ENCODE measurements at regions not wholly inside any gene's neighbourhood (a gene's known extent, or its start where the extent isn't known, plus 50 kb on each side); places are given as distances from the start of the nearest gene placed in this dataset.

GRCh38 chr6:164166996-164167395, 752.5 kb downstream of the QKI start:
- no peak overlapping the region for H3K4me2 ChIP-seq (ENCODE audit: low read length)
- no peak for TF ChIP-seq CTCF (IDR thresholded peaks at IDR 0.05; ENCODE audit: insufficient read depth, low read depth, low read length)
- no peak overlapping the region for H3K4me3 ChIP-seq (ENCODE audit: insufficient read depth, low read depth, low read length)
- no peaks in the 10 kb centered on the region for H3K36me3 Mint-ChIP-seq (ENCODE audit: low read depth, unreplicated experiment)
- no peak overlapping the region for H2AFZ ChIP-seq (ENCODE audit: low read depth, low read length)
- no peak overlapping the region for H3K27ac ChIP-seq (ENCODE audit: low read depth, low read length)
- peaks cover 2% of the 10 kb centered on the region for H3K27me3 Mint-ChIP-seq (ENCODE audit: low read depth, unreplicated experiment)
- no peak overlapping the region for H3K27ac Mint-ChIP-seq (ENCODE audit: unreplicated experiment)
- no peak overlapping the region for H3K9ac ChIP-seq (ENCODE audit: low read length)
- no peak overlapping the region for H3K4me3 Mint-ChIP-seq (ENCODE audit: unreplicated experiment)
- H3K4me1 Mint-ChIP-seq (ENCODE audit: low read depth, unreplicated experiment), result peaks cover 10% of the 10 kb centered on the region
- no peaks in the 10 kb centered on the region for H3K4me1 ChIP-seq (ENCODE audit: insufficient read depth, low read length)
- DNase-seq (ENCODE audit: low read depth) (no peak), FAIRE-seq (no peak)
- H3K27me3 ChIP-seq (ENCODE audit: insufficient read depth, low read length), result no peaks in the 10 kb centered on the region
- no peaks in the 10 kb centered on the region for H4K20me1 ChIP-seq (ENCODE audit: insufficient read depth, low read length)
- no peaks in the 10 kb centered on the region for H3K9me3 Mint-ChIP-seq (ENCODE audit: unreplicated experiment)
- H3K9me3 ChIP-seq (ENCODE audit: insufficient read depth, low read depth, low read length), result no peaks in the 10 kb centered on the region
- H3K79me2 ChIP-seq (ENCODE audit: insufficient read depth, low read length), result no peaks in the 10 kb centered on the region
- H3K36me3 ChIP-seq (ENCODE audit: insufficient read depth, low read length), result no peaks in the 10 kb centered on the region

DNA sequence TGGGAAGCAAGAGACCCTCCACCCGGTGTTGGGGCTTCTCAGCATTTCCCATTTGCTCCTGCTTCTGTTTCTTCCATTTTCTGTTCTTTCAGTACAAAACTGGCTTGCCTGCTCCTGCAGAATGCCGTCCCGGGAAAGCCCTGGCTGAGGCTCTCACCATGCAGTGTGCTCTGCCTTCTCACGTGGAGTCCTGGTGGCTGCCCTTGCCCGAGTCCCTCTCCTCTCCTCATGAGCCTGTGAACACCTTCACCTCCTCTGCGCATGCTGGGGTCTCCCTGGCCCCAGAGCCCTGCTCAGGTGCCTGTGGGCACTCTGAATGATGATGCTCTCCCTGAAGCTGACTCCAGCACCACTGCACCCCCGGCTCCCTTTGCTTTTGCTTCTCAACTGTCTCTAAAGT, 752.0 kb downstream of the QKI start:
- no peak overlapping the region for H3K27ac Mint-ChIP-seq (ENCODE audit: unreplicated experiment)
- H3K9ac ChIP-seq (ENCODE audit: low read length), result no peak overlapping the region
- no peaks in the 10 kb centered on the region for H3K79me2 ChIP-seq (ENCODE audit: insufficient read depth, low read length)
- H3K4me3 Mint-ChIP-seq (ENCODE audit: unreplicated experiment), result no peak overlapping the region
- H3K4me1 Mint-ChIP-seq (ENCODE audit: low read depth, unreplicated experiment), result peaks cover 10% of the 10 kb centered on the region
- no peak overlapping the region for H2AFZ ChIP-seq (ENCODE audit: low read depth, low read length)
- H3K9me3 ChIP-seq (ENCODE audit: insufficient read depth, low read depth, low read length), result no peaks in the 10 kb centered on the region
- FAIRE-seq (no peak), DNase-seq (ENCODE audit: low read depth) (no peak)
- no peak overlapping the region for H3K27ac ChIP-seq (ENCODE audit: low read depth, low read length)
- H3K36me3 Mint-ChIP-seq (ENCODE audit: low read depth, unreplicated experiment), result no peaks in the 10 kb centered on the region
- H3K36me3 ChIP-seq (ENCODE audit: insufficient read depth, low read length), result no peaks in the 10 kb centered on the region
- no peaks in the 10 kb centered on the region for H3K9me3 Mint-ChIP-seq (ENCODE audit: unreplicated experiment)
- no peak overlapping the region for H3K4me2 ChIP-seq (ENCODE audit: low read length)
- H3K4me1 ChIP-seq (ENCODE audit: insufficient read depth, low read length), result no peaks in the 10 kb centered on the region
- no peaks in the 10 kb centered on the region for H4K20me1 ChIP-seq (ENCODE audit: insufficient read depth, low read length)
- H3K27me3 ChIP-seq (ENCODE audit: insufficient read depth, low read length), result no peaks in the 10 kb centered on the region
- peaks cover 2% of the 10 kb centered on the region for H3K27me3 Mint-ChIP-seq (ENCODE audit: low read depth, unreplicated experiment)
- H3K4me3 ChIP-seq (ENCODE audit: insufficient read depth, low read depth, low read length), result no peak overlapping the region
- TF ChIP-seq CTCF (IDR thresholded peaks at IDR 0.05; ENCODE audit: insufficient read depth, low read depth, low read length) (no peak), EZH2 (IDR thresholded peaks at IDR 0.05; ENCODE audit: insufficient read depth, low read length) (no peak)

DNA sequence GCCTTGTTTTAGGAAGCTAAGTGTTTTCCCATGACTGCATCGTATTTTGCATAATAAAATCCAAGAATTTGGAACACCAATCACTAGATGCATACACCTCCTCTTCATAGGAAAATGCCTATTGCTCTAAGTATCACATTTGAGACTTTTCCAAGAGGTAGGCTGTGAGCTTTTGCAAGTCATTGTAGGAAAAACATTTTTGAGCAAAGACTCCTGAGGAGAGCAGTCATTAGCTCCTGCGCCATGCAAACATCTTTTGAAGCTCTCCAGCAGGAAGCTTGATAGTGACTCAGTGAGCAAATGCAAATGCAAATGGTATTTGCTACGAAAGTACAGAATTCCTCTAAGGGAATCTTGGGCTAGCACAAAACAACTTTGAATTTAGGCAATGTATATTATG, 750.4 kb downstream of the QKI start:
- Histone ChIP-seq H4K20me1 (ENCODE audit: insufficient read depth, low read length) (no peaks in the 10 kb centered on the region), H3K4me3 (ENCODE audit: insufficient read depth, low read depth, low read length) (no peak overlapping the region), H3K4me1 (ENCODE audit: insufficient read depth, low read length) (no peaks in the 10 kb centered on the region), H3K27ac (ENCODE audit: low read depth, low read length) (no peak overlapping the region), H3K4me2 (ENCODE audit: low read length) (peak overlapping the region; percentile 25), H3K9me3 (ENCODE audit: insufficient read depth, low read depth, low read length) (no peaks in the 10 kb centered on the region), H3K36me3 (ENCODE audit: insufficient read depth, low read length) (no peaks in the 10 kb centered on the region), H3K79me2 (ENCODE audit: insufficient read depth, low read length) (no peaks in the 10 kb centered on the region), H3K27me3 (ENCODE audit: insufficient read depth, low read length) (no peaks in the 10 kb centered on the region), H3K9ac (ENCODE audit: low read length) (no peak overlapping the region), H2AFZ (ENCODE audit: low read depth, low read length) (no peak overlapping the region)
- Mint-ChIP-seq H3K27ac (ENCODE audit: unreplicated experiment) (no peak overlapping the region), H3K9me3 (ENCODE audit: unreplicated experiment) (peaks cover 4% of the 10 kb centered on the region), H3K36me3 (ENCODE audit: low read depth, unreplicated experiment) (peaks cover 1% of the 10 kb centered on the region), H3K4me3 (ENCODE audit: unreplicated experiment) (no peak overlapping the region), H3K27me3 (ENCODE audit: low read depth, unreplicated experiment) (peaks cover 2% of the 10 kb centered on the region), H3K4me1 (ENCODE audit: low read depth, unreplicated experiment) (peaks cover 10% of the 10 kb centered on the region)
- TF ChIP-seq EZH2 (IDR thresholded peaks at IDR 0.05; ENCODE audit: insufficient read depth, low read length) (no peak), CTCF (IDR thresholded peaks at IDR 0.05; ENCODE audit: insufficient read depth, low read depth, low read length) (no peak)
- FAIRE-seq (no peak), DNase-seq (ENCODE audit: low read depth) (peak; percentile 41)
